SK-N-SH treated with all-trans-retinoic acid at 6 μM for 48 hours (cell line): ENCODE measurements at regions not wholly inside any gene's neighbourhood (a gene's known extent, or its start where the extent isn't known, plus 50 kb on each side); places are given as distances from the start of the nearest gene placed in this dataset.

Source experiments
- ATAC-seq: fragments of 200-7000 bp; cut with Tn5 transposase; 3 replicates; pipeline ENCODE4 v1.9.1; 2020; ENCODE audit warnings: mild to moderate bottlenecking, moderate library complexity
- ARNTL ChIP-seq: fragments of 450-650 bp; formaldehyde crosslinking; IDR thresholded peaks from 2 replicates; pipeline ENCODE4 v1.5.0; 2020; ENCODE audit warnings: low read depth, mild to moderate bottlenecking, moderate library complexity, borderline replicate concordance
- CREB5 ChIP-seq: fragments of 250-450 bp; sonication (Bioruptor Pico); IDR thresholded peaks from 2 replicates; pipeline ENCODE4 v1.5.1; 2020; ENCODE audit warnings: low read depth, mild to moderate bottlenecking, moderate library complexity
- CSDC2 ChIP-seq: fragments of 250-450 bp; sonication (Bioruptor Pico); IDR thresholded peaks from 2 replicates; pipeline ENCODE4 v1.5.0; 2020; ENCODE audit warnings: mild to moderate bottlenecking, moderate library complexity
- ESRRG ChIP-seq: fragments of 250-450 bp; sonication (Bioruptor Pico); IDR thresholded peaks from 2 replicates; pipeline ENCODE4 v1.6.1; 2021; ENCODE audit warnings: mild to moderate bottlenecking
- GLIS3 ChIP-seq: fragments of 250-450 bp; sonication (Bioruptor Pico); IDR thresholded peaks from 2 replicates; pipeline ENCODE4 v1.5.0; 2020; ENCODE audit warnings: mild to moderate bottlenecking, moderate library complexity
- ISL1 ChIP-seq: fragments of 250-450 bp; sonication (Bioruptor Pico); IDR thresholded peaks from 2 replicates; pipeline ENCODE4 v2.1.2; 2022; ENCODE audit warnings: mild to moderate bottlenecking, moderate library complexity
- OSR1 ChIP-seq: fragments of 250-450 bp; sonication (Bioruptor Pico); IDR thresholded peaks from 2 replicates; pipeline ENCODE4 v1.8.0; 2022; ENCODE audit warnings: moderate library complexity, mild to moderate bottlenecking, inconsistent platforms
- PATZ1 ChIP-seq: fragments of 250-450 bp; sonication (Bioruptor Pico); IDR thresholded peaks from 2 replicates; pipeline ENCODE4 v1.8.0; 2020; ENCODE audit warnings: mild to moderate bottlenecking, moderate library complexity, borderline replicate concordance
- POU6F1 ChIP-seq: fragments of 250-450 bp; sonication (Bioruptor Pico); IDR thresholded peaks from 2 replicates; pipeline ENCODE4 v1.8.0; 2021; ENCODE audit warnings: low read depth, mild to moderate bottlenecking, moderate library complexity, borderline replicate concordance
- PPARA ChIP-seq: fragments of 250-450 bp; sonication (Bioruptor Pico); IDR thresholded peaks from 2 replicates; pipeline ENCODE4 v1.5.0; 2020; ENCODE audit warnings: mild to moderate bottlenecking, borderline replicate concordance
- RARB ChIP-seq: fragments of 250-450 bp; sonication (Bioruptor Pico); IDR thresholded peaks from 2 replicates; pipeline ENCODE4 v1.8.0; 2021; ENCODE audit warnings: mild to moderate bottlenecking, moderate library complexity
- SNAI2 ChIP-seq: fragments of 250-450 bp; sonication (Bioruptor Pico); IDR thresholded peaks from 2 replicates; pipeline ENCODE4 v1.5.0; 2020; ENCODE audit warnings: mild to moderate bottlenecking, moderate library complexity
- TCF4 ChIP-seq: fragments of 250-450 bp; sonication (Bioruptor Pico); IDR thresholded peaks from 2 replicates; pipeline ENCODE4 v1.8.0; 2021; ENCODE audit warnings: mild to moderate bottlenecking, moderate library complexity, borderline replicate concordance
- TSHZ2 ChIP-seq: fragments of 250-450 bp; sonication (Bioruptor Pico); IDR thresholded peaks from 2 replicates; pipeline ENCODE4 v1.5.0; 2020; ENCODE audit warnings: mild to moderate bottlenecking, moderate library complexity
- ZC3H10 ChIP-seq: fragments of 250-450 bp; sonication (Bioruptor Pico); IDR thresholded peaks from 2 replicates; pipeline ENCODE4 v1.5.1; 2021; ENCODE audit warnings: mild to moderate bottlenecking, moderate library complexity
- ZFP3 ChIP-seq: fragments of 250-450 bp; sonication (Bioruptor Pico); IDR thresholded peaks from 2 replicates; pipeline ENCODE4 v1.5.0; 2020; ENCODE audit warnings: mild to moderate bottlenecking, moderate library complexity
- ZFP30 ChIP-seq: fragments of 450-650 bp; formaldehyde crosslinking; IDR thresholded peaks from 2 replicates; pipeline ENCODE4 v1.5.0; 2022; ENCODE audit warnings: mild to moderate bottlenecking, moderate library complexity
- ZNF8 ChIP-seq: fragments of 450-650 bp; formaldehyde crosslinking; IDR thresholded peaks from 2 replicates; pipeline ENCODE4 v1.5.0; 2020; ENCODE audit warnings: mild to moderate bottlenecking, moderate library complexity

- TF ChIP-seq GLIS3 (CRISPR knock-in tag) (no peak), TSHZ2 (CRISPR knock-in tag) (no peak), ZFP3 (CRISPR knock-in tag) (no peak), TCF4 (CRISPR knock-in tag) (no peak)
Measured at GRCh38 chr22:34851918-34852662, 213.9 kb upstream of the ISX start (continued).

GRCh38 chr22:34855471-34855870 lies 210.5 kb upstream of the ISX start:
- TF ChIP-seq TSHZ2 (CRISPR knock-in tag) = no peak
- TF ChIP-seq PATZ1 = no peak
- no peak for TF ChIP-seq ZC3H10
- TF ChIP-seq ZNF8 (CRISPR knock-in tag) = no peak
- TF ChIP-seq ZFP3 (CRISPR knock-in tag) = no peak
- no peak for TF ChIP-seq CSDC2 (CRISPR knock-in tag)
- no peak for TF ChIP-seq TCF4 (CRISPR knock-in tag)
- no peak for TF ChIP-seq CREB5 (CRISPR knock-in tag)
- TF ChIP-seq ESRRG = no peak
- TF ChIP-seq RARB (CRISPR knock-in tag) = no peak
- no peak for ATAC-seq

GRCh38 chr22:34858066-34858465 lies 207.9 kb upstream of the ISX start:
- no peak for ATAC-seq
- TF ChIP-seq POU6F1 = no peak
- TF ChIP-seq ZFP3 (CRISPR knock-in tag) = no peak
- TF ChIP-seq ARNTL (CRISPR knock-in tag) = no peak
- TF ChIP-seq ZC3H10 = no peak
- no peak for TF ChIP-seq ZFP30 (CRISPR knock-in tag)
- no peak for TF ChIP-seq SNAI2 (CRISPR knock-in tag)
- TF ChIP-seq PATZ1 = no peak
- no peak for TF ChIP-seq ISL1
- TF ChIP-seq ZNF8 (CRISPR knock-in tag) = no peak
- no peak for TF ChIP-seq GLIS3 (CRISPR knock-in tag)
- no peak for TF ChIP-seq PPARA (CRISPR knock-in tag)
- TF ChIP-seq ESRRG = no peak
- no peak for TF ChIP-seq RARB (CRISPR knock-in tag)
- no peak for TF ChIP-seq OSR1 (CRISPR knock-in tag)
